GM18520 (cell line): ENCODE measurements at regions not wholly inside any gene's neighbourhood (a gene's known extent, or its start where the extent isn't known, plus 50 kb on each side); places are given as distances from the start of the nearest gene placed in this dataset.

Source experiments
- ATAC-seq: cut with Tn5 transposase; IDR thresholded peaks from one replicate; pipeline ENCODE4 v1.9.1; 2021; ENCODE audit not compliant: unreplicated experiment

DNA sequence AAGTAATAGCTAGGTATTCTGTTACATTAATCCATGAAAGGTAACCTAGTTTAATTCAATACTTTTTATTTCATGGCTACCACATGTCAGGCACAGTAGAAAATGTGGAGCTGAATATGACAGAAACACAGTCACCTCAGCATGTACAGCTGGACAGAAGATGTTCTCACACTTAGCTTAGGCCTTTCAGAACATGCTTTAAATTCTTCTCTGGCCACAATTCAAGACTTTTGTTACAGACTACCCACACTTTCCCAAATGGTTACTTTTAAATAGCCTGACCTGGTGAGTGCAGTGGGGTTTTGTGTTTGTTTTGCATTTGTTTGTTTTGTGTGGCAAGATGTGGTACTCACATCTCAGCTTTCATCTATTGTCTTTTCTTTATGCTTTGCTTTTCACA, 1079.5 kb downstream of the IGSF11 start:
- ATAC-seq = no peak

DNA sequence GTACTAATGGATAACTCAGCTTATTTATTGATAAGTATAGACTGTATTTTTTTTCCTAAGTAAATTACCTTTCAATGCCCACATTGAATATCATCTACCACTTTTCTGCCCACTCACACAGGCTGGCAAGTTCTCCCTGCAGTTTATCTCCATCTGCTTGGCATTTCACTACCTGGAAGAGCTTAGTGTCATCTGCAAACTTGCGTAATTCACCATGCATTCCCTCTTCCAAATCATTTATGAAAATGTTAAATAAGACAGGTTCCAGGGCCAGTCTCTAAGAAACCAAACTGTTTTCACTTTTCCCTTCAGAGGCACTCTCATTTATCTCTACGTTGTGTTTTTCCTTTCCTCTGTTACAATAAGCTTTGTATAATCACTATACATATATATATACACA, 1076.6 kb downstream of the IGSF11 start:
- no peak for ATAC-seq

DNA sequence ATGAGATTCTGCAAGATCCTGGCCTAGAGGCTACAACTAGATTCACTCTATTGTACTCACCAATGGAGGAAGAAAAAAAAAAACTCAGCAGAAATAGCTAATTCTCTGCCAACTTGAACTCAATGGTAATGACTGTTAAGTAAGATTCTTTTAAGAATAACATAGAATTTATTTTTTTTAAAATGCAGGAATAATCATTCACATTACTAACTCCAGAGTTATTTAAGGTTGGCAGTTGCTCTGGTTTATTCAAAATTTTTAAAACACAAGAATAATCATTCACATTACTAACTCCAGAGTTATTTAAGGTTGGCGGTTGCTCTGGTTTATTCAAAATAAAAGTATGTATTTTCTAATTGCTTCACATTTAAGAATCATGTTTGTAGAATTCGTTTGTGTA, 1071.9 kb downstream of the IGSF11 start:
- ATAC-seq = no peak

DNA sequence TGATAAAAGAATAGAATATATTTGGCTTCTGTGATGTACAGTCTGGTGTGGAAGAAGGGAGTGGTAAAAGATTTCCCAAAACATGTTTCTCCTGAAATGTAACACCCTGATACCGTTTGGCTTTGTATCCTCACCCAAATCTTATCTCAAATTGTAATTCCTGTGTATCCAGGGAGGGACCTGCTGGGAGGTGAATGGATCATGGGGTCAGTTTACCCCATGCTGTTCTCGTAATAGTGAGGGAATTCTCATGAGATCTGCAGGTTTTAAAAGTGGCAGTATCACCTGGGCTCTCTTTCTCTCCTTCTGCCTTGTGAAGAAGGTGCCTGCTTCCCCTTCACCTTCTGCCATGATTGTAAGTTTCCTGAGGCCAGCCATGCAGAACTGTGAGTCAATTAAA, 1070.8 kb downstream of the IGSF11 start:
- no peak for ATAC-seq

DNA sequence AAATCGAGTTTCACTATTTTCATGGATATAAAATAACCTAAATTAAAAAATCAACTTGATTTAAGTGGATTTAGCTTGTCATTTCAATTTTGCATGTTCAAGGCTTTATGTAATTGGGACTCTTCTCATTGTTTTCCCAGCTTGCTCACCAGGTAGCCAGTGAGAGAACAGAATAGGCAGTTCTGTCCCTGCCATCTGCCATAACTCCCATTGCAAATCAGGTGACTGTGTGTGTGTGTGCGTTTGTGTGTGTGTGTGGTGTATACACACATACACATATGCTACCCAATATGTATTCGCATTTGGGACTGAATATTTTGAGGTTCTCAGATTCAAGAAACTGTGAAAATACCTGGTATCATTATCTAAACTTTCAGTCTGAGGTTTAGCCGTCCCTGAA, 1069.8 kb downstream of the IGSF11 start:
- no peak for ATAC-seq

DNA sequence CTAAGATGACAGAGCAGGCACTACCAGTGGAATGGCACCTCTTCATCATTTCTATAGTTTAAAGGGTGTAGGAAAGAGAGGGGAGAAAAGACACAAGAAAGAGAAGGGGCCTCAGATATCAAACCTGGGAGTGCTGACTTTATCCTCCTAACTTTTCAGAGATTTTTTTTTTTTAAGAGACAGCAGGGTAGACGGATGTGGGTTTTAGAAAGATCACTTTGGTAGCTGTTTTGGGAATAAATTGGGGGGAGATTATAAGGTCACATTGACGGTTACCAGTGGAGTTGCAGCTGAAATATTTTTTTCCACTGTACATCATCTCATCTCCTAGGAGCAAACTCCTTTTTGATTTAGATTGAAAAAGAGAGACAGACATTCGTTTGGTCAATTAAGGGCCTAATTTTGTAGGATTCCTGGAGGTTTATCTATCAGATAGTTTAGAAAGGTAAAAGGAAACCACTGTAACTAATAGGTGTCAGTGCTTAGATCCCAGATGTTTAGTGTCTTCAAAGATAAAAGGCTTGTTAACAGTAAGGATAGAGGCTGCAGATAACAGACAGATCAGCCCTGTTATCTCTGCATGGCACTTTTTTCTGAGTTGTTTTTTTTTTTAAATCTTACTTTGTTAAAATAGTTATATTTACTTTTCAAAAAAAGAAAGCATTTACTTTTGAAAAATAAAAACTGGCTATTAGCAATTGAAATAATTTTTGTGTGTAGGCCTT, 1057.0 kb downstream of the IGSF11 start:
- ATAC-seq = no peak

DNA sequence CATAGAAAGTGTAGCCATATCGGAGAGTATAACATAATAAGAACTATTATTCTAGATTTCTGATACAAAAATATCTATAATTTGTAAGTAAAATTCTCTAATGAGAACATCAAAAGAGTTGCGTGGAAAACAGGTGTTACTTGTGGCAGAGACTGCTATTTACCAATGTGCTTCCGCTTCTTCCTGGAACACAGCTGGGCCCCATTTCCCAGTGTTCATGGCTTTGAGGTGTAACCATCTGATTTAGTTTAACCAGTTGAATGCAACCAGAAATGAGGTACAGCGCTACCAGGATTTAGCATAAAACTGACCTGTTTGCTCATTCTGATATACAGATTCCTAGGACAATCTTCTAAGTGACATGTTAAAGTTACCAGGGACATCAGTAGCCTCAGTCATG, 1055.2 kb downstream of the IGSF11 start:
- ATAC-seq = no peak

DNA sequence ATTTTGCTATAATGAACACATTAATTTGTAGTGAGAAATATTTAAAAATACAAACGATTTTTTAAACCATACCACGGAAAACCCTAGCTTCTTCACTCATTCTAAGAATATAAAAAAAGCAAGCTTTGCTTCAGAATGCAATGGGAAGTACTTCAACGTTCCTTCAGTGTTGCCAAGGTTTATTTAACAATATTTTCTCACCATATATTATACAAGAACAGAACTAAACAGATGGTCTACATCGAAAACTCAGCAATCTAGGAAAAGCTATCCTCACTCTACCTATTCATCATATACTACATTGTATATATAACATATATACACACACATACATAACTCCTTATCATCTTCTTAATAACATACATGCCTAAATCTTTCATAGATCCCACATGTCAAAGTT, 1047.4 kb downstream of the IGSF11 start:
- ATAC-seq = no peak

DNA sequence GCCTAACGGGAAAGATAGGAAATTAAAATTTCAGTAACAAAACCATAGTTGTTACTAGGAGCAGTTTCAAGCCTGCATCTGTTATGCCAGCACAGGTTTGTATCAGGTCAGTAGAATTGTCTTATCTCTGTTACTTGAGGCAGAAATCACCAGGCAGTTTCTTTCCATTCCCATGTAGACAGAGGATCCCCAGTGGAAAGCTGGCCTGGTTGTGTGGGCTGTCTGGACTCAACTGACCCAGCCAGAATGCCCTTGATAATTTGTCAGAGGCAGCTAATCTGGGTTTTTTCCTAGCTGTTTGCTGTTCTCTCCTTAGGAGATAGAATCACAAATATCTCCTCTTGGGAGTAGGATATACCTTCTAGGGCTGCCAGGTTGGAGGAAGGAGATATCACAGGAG, 1044.7 kb downstream of the IGSF11 start:
- no peak for ATAC-seq

DNA sequence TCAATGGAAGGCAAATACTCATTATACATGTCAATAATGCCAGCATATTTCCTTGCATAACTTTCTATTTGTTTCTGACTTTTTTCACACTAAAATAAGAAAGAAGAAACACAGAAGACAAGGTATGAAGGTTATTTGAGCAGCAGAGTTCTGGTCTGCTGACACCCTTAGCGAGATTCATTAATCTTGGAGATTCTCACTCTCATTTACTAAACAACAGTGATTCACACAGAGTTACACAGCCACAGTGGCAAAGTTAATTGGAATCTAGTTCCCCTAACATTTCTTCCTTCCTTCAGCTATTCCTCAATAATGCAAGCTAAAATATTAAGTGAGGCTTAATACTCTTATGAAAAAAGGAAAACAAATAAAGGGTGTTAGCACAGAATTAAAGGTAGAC, 1044.0 kb downstream of the IGSF11 start:
- no peak for ATAC-seq

DNA sequence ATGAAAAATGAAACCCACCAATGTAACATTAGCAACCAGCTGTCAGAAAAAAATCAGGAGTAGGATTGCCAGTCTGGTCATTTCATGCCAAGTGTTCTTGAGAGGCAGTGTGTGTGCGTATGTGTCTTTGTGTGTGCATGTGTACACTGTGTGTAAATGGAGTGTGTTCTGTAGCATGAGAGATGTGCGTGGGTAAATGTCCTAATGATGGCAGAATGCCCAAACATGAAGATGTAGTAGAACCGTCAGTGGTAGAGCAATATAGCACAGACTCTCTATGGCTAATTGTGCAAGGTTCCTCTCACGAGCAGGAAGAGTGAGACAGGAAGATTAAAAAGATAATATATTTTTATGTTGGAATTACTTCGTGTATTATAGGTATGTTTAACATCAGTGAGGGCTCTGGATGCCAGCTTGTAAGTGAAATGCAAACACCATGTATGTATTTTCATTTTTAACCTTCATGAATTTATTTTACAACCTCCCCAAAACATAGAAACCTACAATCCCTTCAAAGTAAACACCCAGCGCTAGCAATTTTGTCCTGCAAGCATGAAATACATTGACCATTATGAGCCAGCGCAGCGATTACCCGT, 1038.7 kb downstream of the IGSF11 start:
- no peak for ATAC-seq

DNA sequence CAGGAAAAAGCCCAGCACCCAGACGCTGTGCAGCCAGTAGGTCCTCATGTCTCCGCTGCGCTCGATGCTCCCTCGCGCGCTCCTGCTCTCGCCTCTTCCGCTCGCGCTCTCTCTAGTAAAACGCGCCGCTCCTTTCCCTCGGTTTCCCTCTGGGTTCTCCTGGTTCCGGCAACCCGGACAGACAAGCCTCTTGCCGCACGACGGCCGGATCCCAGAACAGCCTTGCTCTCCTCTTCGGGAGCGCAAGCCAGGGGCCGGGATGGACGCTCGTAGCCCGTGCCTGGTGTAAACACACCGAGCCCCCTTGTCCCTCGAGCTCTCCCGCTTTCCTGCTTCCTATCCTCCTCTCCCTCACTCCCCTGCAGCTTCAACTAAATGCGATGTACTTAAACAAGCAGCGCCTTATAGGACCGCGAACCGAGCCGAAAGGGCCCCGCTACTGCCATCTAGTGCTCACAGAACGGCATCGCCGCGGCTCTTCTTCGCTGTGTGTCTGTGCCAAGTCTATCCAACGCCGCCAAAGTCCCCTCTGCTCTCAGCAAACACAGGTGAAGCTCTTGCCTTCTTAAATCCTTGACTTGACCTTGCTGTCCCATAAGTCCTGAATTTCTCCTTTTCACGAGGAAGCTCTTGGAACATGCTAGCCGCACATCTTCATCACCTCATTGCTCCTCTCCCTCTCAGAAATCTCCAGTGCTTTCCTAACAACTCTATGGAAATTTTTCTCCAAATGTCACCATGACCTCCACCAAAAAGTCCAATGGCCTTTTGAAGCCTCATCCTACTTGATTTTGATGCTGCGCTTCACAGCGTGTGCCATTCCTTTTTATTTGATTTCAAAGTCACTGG, 1037.2 kb downstream of the IGSF11 start:
- peak; percentile 91 for ATAC-seq

DNA sequence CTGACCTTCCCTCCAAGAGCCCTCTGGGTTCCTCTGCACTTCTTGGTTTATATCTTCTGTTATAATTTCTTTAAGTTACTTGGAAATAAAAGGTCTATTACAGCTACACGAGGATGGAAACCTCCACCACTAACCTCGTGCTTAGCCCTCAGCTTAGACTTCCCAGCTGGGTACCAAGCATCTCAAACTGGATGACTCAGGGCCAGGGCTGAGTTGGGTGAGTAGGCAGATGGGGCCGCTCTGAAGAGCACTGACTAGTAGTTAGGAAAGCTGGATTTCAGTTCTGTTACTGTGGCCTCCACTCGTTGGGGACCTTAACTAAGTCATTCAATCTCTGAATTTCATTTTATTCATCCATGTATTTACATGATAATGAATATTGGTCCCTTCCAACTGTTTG, 1036.6 kb downstream of the IGSF11 start:
- no peak for ATAC-seq

DNA sequence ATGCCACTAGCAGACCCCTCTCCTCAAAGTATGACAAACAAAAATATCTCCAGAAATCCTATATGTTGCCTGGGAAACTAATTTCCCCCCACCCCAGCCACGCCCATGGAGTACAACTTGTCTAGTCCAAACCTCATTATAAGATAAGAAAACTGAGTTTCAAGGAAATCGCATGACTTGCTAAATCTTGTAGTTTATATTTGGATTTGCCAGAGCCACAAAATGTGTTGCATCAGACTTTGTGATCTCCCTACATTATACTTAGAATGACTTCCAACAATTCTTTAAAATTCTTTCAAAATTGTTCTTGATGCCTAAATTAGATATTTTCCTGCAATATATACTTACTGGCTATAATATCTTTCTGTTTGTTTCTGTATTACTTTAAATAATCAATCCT, 1034.4 kb downstream of the IGSF11 start:
- ATAC-seq = no peak

DNA sequence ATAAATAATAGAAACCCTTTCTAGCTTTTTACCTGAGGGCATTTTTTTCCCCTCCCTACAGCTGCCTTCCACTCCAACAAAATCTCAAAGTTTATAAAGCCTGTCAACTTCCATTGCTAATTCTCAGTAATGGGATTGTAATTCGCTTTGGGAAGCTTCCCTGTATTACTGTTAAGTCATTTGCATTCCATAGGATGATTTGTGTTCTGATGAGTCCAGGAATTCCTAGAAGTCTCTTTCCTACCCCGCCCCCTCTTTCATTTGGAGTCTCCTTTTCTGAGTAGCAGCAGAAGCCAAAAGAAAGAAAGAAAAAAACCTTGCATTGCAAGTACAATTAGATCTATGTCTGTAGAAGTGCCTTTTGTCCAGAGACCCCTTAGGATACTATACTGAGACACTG, 1033.3 kb downstream of the IGSF11 start:
- ATAC-seq = no peak

DNA sequence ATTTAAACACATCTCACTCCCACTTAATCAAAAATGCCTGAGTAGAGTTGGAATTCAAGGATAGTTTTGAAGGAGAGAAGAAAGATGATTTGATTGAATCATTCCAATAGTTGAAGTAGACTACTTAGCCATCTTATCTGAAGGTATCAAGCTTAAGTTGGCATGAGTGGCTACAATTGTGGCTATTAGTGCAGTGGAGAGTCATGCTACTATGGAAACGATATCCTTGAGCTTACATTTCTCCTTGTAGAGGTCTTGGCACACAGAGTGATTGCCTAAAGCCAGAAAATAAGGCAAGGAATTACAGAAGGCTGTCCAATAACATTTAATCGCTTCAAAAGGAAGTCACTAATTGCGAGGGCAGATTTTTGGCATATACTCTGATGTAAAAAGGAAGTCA, 1022.7 kb downstream of the IGSF11 start:
- ATAC-seq = no peak

DNA sequence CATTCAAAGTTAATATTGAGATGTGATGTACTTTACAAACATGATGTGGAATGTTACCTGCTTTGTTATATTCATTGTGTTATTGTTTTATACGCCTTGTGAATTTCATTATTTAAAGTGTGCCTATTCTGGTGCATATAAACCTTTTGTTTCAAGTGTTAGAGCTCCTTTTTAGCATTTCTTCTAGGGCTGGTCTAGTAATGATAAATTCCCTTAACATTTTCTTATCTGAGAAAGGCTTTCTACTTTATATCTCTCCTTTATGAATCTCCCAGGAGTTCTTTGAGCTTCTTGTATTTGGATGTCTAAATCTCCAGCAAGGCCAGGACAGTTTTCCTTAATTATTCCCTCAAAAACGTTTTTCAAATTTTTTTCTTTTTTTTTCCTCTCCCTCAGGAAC, 1005.6 kb downstream of the IGSF11 start:
- ATAC-seq = no peak

DNA sequence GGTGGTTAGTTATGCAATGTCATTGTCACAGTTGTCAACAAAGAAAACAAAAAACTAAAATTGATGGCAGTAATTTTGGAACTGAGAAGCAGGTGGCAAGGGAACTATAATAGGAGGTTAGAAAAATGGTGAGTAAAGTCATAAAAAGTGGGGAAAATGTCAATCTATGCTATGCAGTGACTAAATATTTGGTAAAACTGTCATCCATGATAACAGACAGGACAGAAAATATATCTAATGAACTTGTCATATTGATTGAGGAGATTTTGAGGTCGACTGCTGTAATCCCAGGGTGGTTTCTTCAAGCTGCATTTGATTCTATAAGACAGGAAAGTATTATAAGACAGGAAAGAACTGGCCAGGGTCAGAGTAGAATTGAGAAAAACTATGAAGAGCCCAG, 998.4 kb downstream of the IGSF11 start:
- no peak for ATAC-seq

DNA sequence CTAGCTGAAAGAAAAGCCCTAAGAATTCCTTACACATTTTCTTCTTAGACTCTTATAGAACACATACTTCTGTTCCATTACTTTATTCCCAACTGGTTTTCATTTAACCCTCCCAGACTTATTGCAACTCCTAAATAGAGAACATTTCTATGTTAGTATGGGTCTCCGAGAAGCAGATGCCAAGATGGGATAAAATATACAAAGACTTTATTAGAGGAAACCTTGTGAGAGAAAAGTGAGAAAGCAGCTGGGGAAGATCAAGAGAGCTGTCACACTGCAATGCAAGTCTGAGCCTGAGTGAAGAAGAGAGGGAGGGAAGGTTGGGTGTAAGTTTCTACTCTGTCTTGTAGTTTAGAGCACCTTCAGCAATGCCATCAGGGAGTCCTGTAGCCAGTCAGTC, 979.3 kb downstream of the IGSF11 start:
- no peak for ATAC-seq

DNA sequence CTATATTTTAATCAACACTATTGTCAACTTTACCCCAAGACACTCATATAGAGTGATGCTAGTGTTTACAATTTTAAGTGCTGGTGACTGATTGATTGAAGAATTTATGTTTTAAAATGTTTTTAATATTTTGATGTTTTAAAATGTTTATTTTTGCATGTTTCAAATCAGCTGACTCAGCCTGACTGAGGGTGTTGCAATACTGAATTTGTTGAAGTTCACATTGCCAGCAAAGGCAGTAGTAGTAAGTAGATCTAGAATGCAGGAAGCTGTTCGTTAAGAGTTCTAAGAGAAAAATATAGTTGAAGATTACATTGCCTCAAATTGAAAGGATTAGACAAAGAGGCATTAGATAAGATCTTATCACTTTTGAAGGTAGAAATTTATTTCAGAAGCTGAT, 977.6 kb downstream of the IGSF11 start:
- ATAC-seq = no peak

DNA sequence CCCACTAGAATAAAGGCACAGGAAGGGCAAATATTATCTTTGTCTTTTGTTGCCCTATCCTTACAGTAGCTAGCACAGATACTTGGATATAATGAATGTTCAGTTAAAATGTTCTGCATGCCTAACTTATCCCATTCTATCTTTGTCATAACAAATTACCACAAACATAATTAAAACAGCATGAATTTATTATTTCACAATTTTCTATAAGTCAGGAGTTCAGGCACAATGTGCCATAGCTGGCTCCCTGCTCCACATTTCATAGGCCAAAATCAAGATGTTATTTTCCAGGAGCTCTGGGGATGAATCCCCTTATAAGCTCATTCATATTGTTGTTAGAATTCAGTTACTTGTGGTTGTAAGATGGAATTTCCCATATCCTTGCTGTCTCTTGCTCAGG, 975.5 kb downstream of the IGSF11 start:
- ATAC-seq = no peak

DNA sequence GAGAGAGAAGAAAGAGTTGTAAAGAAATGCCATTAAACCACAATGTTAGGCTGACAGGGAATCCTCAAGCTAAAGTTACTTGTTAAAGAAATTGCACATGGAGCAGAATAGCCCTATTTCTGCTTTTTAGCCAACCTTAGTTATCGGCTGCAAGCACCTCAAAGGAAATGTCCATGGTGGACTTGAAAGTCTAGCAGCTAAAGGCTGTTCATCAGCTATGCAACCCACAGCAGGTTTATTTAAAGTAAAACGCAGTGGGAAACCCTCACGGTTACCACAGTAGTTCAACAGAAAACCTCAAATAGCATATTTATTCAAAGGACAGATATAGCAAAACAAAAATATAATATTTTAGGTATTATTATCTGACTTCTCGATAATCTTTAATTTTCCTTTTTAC, 967.2 kb downstream of the IGSF11 start:
- no peak for ATAC-seq
